Endothelial cell of umbilical vein (primary cell): ENCODE measurements at regions not wholly inside any gene's neighbourhood (a gene's known extent, or its start where the extent isn't known, plus 50 kb on each side); places are given as distances from the start of the nearest gene placed in this dataset.

Experiments used
- CTCF ChIP-seq, 2 donors: IDR thresholded peaks; 1 replicate in 1 of 2; 2 replicates in 1 of 2; pipeline ENCODE4 v1.5.1; 2011; ENCODE audit warnings: low read length in 2 of 2, mild to moderate bottlenecking in 2 of 2, moderate library complexity in 2 of 2, control low read depth in 1 of 2, inconsistent platforms in 1 of 2, low read depth in 1 of 2; ENCODE audit not compliant: insufficient read depth in 1 of 2; ENCODE audit errors: extremely low read depth in 1 of 2
- EZH2 ChIP-seq: IDR thresholded peaks from 2 replicates; pipeline ENCODE4 v1.6.1; 2012; ENCODE audit warnings: borderline replicate concordance, low read depth, mild to moderate bottlenecking, moderate library complexity, low read length, inconsistent platforms; ENCODE audit not compliant: severe bottlenecking
- FOS ChIP-seq: IDR thresholded peaks from 2 replicates; pipeline ENCODE4 v1.6.1; 2011; ENCODE audit warnings: mild to moderate bottlenecking, low read length, moderate library complexity, borderline replicate concordance; ENCODE audit not compliant: insufficient read depth
- POLR2A ChIP-seq: IDR thresholded peaks from 2 replicates; pipeline ENCODE4 v1.6.1; 2012; ENCODE audit warnings: low read depth, mild to moderate bottlenecking, control low read depth, low read length

- TF ChIP-seq CTCF (IDR thresholded peaks at IDR 0.05; ENCODE audit: extremely low read depth in 1 of 2, insufficient read depth in 1 of 2, low read depth in 1 of 2, low read length in 2 of 2) (no peak), EZH2 (no peak), FOS (no peak), POLR2A (no peak)
Measured at GRCh38 chr5:157986431-157986990, 127.6 kb upstream of the CLINT1 start.
